Panc1 (cell line): ENCODE measurements at regions not wholly inside any gene's neighbourhood (a gene's known extent, or its start where the extent isn't known, plus 50 kb on each side); places are given as distances from the start of the nearest gene placed in this dataset.

ENCODE experiments used
- POLR2AphosphoS5 ChIP-seq: IDR thresholded peaks from 2 replicates; pipeline ENCODE4 v1.6.1; 2012; ENCODE audit warnings: mild to moderate bottlenecking, low read depth, low read length, moderate library complexity
- TF ChIP-seq, protein P1 (sequence below): fragments of 450-650 bp; IDR thresholded peaks from 2 replicates; pipeline ENCODE4 v1.5.1; 2017; ENCODE audit warnings: mild to moderate bottlenecking
- TF ChIP-seq, protein P2 (sequence below), 2 experiments: IDR thresholded peaks; 2 replicates each; pipeline ENCODE4 v1.6.1; 2011 to 2012; ENCODE audit warnings: low read depth in 2 of 2, control low read depth in 1 of 2, low read length in 1 of 2, mild to moderate bottlenecking in 1 of 2, moderate library complexity in 1 of 2; ENCODE audit not compliant: insufficient read depth in 1 of 2

DNA sequence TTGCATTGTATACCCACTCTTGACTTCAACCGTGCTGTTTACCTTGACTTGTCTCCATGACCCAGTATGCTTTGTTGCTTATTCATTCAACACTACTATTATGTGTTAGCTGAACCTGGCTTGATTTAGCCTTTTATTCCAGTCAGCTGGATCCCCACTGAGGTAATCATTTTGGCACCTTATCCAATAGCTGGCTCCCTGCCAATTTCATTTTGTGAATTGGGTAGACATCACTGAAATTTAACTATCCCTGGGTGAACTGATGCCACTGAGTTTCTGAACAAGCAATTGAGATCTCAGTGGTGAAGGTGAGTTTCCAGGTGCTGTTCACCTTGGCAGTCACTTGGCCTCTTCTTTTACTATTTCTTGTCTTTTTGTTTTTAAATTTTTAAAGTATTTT, 584.3 kb downstream of the ADCYAP1 start:
- TF ChIP-seq, protein P1, sequence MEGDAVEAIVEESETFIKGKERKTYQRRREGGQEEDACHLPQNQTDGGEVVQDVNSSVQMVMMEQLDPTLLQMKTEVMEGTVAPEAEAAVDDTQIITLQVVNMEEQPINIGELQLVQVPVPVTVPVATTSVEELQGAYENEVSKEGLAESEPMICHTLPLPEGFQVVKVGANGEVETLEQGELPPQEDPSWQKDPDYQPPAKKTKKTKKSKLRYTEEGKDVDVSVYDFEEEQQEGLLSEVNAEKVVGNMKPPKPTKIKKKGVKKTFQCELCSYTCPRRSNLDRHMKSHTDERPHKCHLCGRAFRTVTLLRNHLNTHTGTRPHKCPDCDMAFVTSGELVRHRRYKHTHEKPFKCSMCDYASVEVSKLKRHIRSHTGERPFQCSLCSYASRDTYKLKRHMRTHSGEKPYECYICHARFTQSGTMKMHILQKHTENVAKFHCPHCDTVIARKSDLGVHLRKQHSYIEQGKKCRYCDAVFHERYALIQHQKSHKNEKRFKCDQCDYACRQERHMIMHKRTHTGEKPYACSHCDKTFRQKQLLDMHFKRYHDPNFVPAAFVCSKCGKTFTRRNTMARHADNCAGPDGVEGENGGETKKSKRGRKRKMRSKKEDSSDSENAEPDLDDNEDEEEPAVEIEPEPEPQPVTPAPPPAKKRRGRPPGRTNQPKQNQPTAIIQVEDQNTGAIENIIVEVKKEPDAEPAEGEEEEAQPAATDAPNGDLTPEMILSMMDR: no peak
- TF ChIP-seq, protein P2, sequence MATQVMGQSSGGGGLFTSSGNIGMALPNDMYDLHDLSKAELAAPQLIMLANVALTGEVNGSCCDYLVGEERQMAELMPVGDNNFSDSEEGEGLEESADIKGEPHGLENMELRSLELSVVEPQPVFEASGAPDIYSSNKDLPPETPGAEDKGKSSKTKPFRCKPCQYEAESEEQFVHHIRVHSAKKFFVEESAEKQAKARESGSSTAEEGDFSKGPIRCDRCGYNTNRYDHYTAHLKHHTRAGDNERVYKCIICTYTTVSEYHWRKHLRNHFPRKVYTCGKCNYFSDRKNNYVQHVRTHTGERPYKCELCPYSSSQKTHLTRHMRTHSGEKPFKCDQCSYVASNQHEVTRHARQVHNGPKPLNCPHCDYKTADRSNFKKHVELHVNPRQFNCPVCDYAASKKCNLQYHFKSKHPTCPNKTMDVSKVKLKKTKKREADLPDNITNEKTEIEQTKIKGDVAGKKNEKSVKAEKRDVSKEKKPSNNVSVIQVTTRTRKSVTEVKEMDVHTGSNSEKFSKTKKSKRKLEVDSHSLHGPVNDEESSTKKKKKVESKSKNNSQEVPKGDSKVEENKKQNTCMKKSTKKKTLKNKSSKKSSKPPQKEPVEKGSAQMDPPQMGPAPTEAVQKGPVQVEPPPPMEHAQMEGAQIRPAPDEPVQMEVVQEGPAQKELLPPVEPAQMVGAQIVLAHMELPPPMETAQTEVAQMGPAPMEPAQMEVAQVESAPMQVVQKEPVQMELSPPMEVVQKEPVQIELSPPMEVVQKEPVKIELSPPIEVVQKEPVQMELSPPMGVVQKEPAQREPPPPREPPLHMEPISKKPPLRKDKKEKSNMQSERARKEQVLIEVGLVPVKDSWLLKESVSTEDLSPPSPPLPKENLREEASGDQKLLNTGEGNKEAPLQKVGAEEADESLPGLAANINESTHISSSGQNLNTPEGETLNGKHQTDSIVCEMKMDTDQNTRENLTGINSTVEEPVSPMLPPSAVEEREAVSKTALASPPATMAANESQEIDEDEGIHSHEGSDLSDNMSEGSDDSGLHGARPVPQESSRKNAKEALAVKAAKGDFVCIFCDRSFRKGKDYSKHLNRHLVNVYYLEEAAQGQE (IDR thresholded peaks at IDR 0.05; ENCODE audit: insufficient read depth in 1 of 2, low read depth in 2 of 2, low read length in 1 of 2): no peak
- no peak for TF ChIP-seq POLR2AphosphoS5
